Stomach smooth muscle (tissue), 2 donors: ENCODE measurements at regions not wholly inside any gene's neighbourhood (a gene's known extent, or its start where the extent isn't known, plus 50 kb on each side); places are given as distances from the start of the nearest gene placed in this dataset.

Experiments used
- H3K27ac ChIP-seq: one replicate; pipeline ENCODE4 v1.7.0; 2013; ENCODE audit warnings: mild to moderate bottlenecking, low read length, inconsistent platforms
- H3K27me3 ChIP-seq, 2 donors: one replicate each; pipeline ENCODE4 v1.7.0; 2013; ENCODE audit warnings: low read length in 2 of 2; ENCODE audit not compliant: insufficient read depth in 2 of 2, control insufficient read depth in 1 of 2
- H3K36me3 ChIP-seq, 2 donors: one replicate each; pipeline ENCODE4 v1.7.0; 2013; ENCODE audit warnings: low read length in 2 of 2; ENCODE audit not compliant: control insufficient read depth in 2 of 2, insufficient read depth in 2 of 2
- H3K4me1 ChIP-seq: one replicate; pipeline ENCODE4 v1.7.0; 2013; ENCODE audit warnings: low read length; ENCODE audit not compliant: control insufficient read depth, insufficient read depth
- H3K4me3 ChIP-seq, 2 donors: one replicate each; pipeline ENCODE4 v1.7.0; 2013; ENCODE audit warnings: low read length in 2 of 2
- H3K9ac ChIP-seq, 2 donors: one replicate each; pipeline ENCODE4 v1.7.0; 2013; ENCODE audit warnings: low read length in 2 of 2, mild to moderate bottlenecking in 1 of 2
- H3K9me3 ChIP-seq, 2 donors: one replicate each; pipeline ENCODE4 v1.7.0; 2013; ENCODE audit warnings: low read length in 2 of 2; ENCODE audit not compliant: control insufficient read depth in 2 of 2
- donor health status: healthy.
- donor health status: Pancreatic carcinoma.

GRCh38 chr11:128098781-128099180 lies 488.6 kb downstream of the ETS1 start:
- H3K9ac ChIP-seq: no peak overlapping the region

GRCh38 chr11:128095466-128095981 lies 491.8 kb downstream of the ETS1 start:
- H3K27me3 ChIP-seq: no peaks in the 10 kb centered on the region
- H3K9me3 ChIP-seq: peaks cover 0 to 2% of the 10 kb centered on the region in 2 donors
- H3K9ac ChIP-seq: no peak overlapping the region
- no peak overlapping the region for H3K27ac ChIP-seq
- no peak overlapping the region for H3K4me3 ChIP-seq
- no peaks in the 10 kb centered on the region for H3K36me3 ChIP-seq
- H3K4me1 ChIP-seq: no peaks in the 10 kb centered on the region

More at GRCh38 chr11:128098781-128099180, 488.6 kb downstream of the ETS1 start:
- H3K36me3 ChIP-seq: no peaks in the 10 kb centered on the region
- H3K4me3 ChIP-seq: no peak overlapping the region
- no peaks in the 10 kb centered on the region for H3K27me3 ChIP-seq
- peaks cover 0 to 2% of the 10 kb centered on the region in 2 donors for H3K9me3 ChIP-seq
- no peaks in the 10 kb centered on the region for H3K4me1 ChIP-seq
- no peak overlapping the region for H3K27ac ChIP-seq

- no peaks in the 10 kb centered on the region for H3K4me1 ChIP-seq
- H3K27ac ChIP-seq: no peak overlapping the region
- peaks cover 0 to 2% of the 10 kb centered on the region in 2 donors for H3K9me3 ChIP-seq
- H3K9ac ChIP-seq: no peak overlapping the region
- no peak overlapping the region for H3K4me3 ChIP-seq
- no peaks in the 10 kb centered on the region for H3K36me3 ChIP-seq
- no peaks in the 10 kb centered on the region for H3K27me3 ChIP-seq
These were observed 493.7 kb downstream of the ETS1 start for GRCh38 chr11:128093689-128094088.

- Histone ChIP-seq H3K9ac (no peak overlapping the region), H3K4me1 (no peaks in the 10 kb centered on the region), H3K36me3 (no peaks in the 10 kb centered on the region), H3K9me3 (peaks cover 0 to 2% of the 10 kb centered on the region in 2 donors), H3K27me3 (no peaks in the 10 kb centered on the region), H3K4me3 (no peak overlapping the region), H3K27ac (no peak overlapping the region)
These were observed 497.4 kb downstream of the ETS1 start for GRCh38 chr11:128089962-128090361.

- H3K36me3 ChIP-seq: no peaks in the 10 kb centered on the region
These were observed 500.6 kb downstream of the ETS1 start for GRCh38 chr11:128086794-128087193.

GRCh38 chr11:128085276-128085675 lies 502.1 kb downstream of the ETS1 start:
- Histone ChIP-seq H3K4me1 (no peaks in the 10 kb centered on the region), H3K27me3 (no peaks in the 10 kb centered on the region), H3K36me3 (no peaks in the 10 kb centered on the region), H3K4me3 (no peak overlapping the region), H3K9me3 (no peaks in the 10 kb centered on the region), H3K9ac (no peak overlapping the region), H3K27ac (no peak overlapping the region)

More at GRCh38 chr11:128086794-128087193, 500.6 kb downstream of the ETS1 start:
- Histone ChIP-seq H3K9me3 (no peaks in the 10 kb centered on the region), H3K4me3 (no peak overlapping the region), H3K9ac (no peak overlapping the region), H3K27me3 (no peaks in the 10 kb centered on the region), H3K27ac (no peak overlapping the region), H3K4me1 (no peaks in the 10 kb centered on the region)

GRCh38 chr11:128082574-128082973 lies 504.8 kb downstream of the ETS1 start:
- Histone ChIP-seq H3K27me3 (no peaks in the 10 kb centered on the region), H3K4me3 (no peak overlapping the region), H3K9me3 (no peaks in the 10 kb centered on the region), H3K36me3 (no peaks in the 10 kb centered on the region), H3K4me1 (no peaks in the 10 kb centered on the region), H3K9ac (no peak overlapping the region), H3K27ac (no peak overlapping the region)

- Histone ChIP-seq H3K27ac (no peak overlapping the region), H3K4me3 (no peak overlapping the region), H3K27me3 (no peaks in the 10 kb centered on the region), H3K4me1 (no peaks in the 10 kb centered on the region), H3K36me3 (no peaks in the 10 kb centered on the region), H3K9ac (no peak overlapping the region), H3K9me3 (no peaks in the 10 kb centered on the region)
These were observed 517.7 kb downstream of the ETS1 start for GRCh38 chr11:128069665-128070064.

GRCh38 chr11:128067780-128068179 lies 519.6 kb downstream of the ETS1 start:
- H3K27me3 ChIP-seq: no peaks in the 10 kb centered on the region
- H3K4me3 ChIP-seq: no peak overlapping the region
- no peaks in the 10 kb centered on the region for H3K36me3 ChIP-seq
- H3K9me3 ChIP-seq: no peaks in the 10 kb centered on the region
- H3K9ac ChIP-seq: no peak overlapping the region
- no peak overlapping the region for H3K27ac ChIP-seq
- H3K4me1 ChIP-seq: no peaks in the 10 kb centered on the region

- Histone ChIP-seq H3K4me1 (no peaks in the 10 kb centered on the region), H3K36me3 (no peaks in the 10 kb centered on the region), H3K9me3 (no peaks in the 10 kb centered on the region), H3K27ac (no peak overlapping the region), H3K4me3 (no peak overlapping the region), H3K9ac (no peak overlapping the region), H3K27me3 (no peaks in the 10 kb centered on the region)
These were observed 521.0 kb downstream of the ETS1 start for GRCh38 chr11:128066399-128066798.

- Histone ChIP-seq H3K27ac (no peak overlapping the region), H3K27me3 (no peaks in the 10 kb centered on the region), H3K4me1 (no peaks in the 10 kb centered on the region), H3K4me3 (no peak overlapping the region), H3K9me3 (no peaks in the 10 kb centered on the region), H3K9ac (no peak overlapping the region), H3K36me3 (no peaks in the 10 kb centered on the region)
These were observed 526.0 kb downstream of the ETS1 start for GRCh38 chr11:128061281-128061871.
